ENCODE measurements at regions not wholly inside any gene's neighbourhood (a gene's known extent, or its start where the extent isn't known, plus 50 kb on each side); places are given as distances from the start of the nearest gene placed in this dataset.

DNA sequence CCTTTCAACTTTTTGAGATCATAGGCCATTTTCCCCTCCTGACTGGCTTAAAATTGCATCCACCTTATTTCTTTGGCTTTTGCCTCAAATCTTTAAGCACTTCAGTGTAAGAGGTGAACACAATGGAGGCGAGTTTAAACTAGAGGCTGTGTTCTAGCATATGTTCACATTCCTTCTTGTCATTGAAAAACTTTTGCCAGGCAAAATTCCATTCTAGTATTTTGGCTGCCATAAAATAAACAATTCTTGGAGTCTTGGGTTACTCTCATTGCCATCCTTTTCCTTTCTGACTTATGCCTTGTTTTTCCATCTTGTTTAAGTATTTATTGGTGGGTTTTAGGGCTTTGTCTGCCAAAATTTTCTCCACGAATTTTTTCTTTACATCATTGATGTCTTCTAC, 137.3 kb upstream of the ANXA10 start:
- no peak overlapping the region for H3K27ac ChIP-seq (ENCODE audit: control insufficient read depth, insufficient read depth)
- POLR2A ChIA-PET: no interaction called here
- 0% methylated on average over 2 of the region's 2 CpGs for WGBS (ENCODE audit: insufficient coverage, insufficient replicate concordance, low lambda C conversion rate, missing lambda C conversion rate)
- no peaks in the 10 kb centered on the region for H3K27me3 ChIP-seq (replicated peaks in 1 of 2; ENCODE audit: control insufficient read depth in 2 of 2, insufficient read depth in 2 of 2, low read length in 1 of 2)
- no peaks in the 10 kb centered on the region for H3K9me3 ChIP-seq (replicated peaks; ENCODE audit: control insufficient read depth, insufficient read depth, low read length)
- DNase-seq (ENCODE audit: low read depth, low spot score): no peak
- no peak for TF ChIP-seq SPI1 (IDR thresholded peaks at IDR 0.05; ENCODE audit: borderline replicate concordance, insufficient read depth, low read depth, low read length)
- TF ChIP-seq CEBPZ (IDR thresholded peaks at IDR 0.05; ENCODE audit: low read depth, low read length): no peak
- no peak for TF ChIP-seq IKZF2 (IDR thresholded peaks at IDR 0.05)
- no peak for TF ChIP-seq CREB1 (IDR thresholded peaks at IDR 0.05; ENCODE audit: low read depth)
- TF ChIP-seq SMC3 (IDR thresholded peaks at IDR 0.05; ENCODE audit: borderline replicate concordance, low read length): no peak
- TF ChIP-seq CEBPB (IDR thresholded peaks at IDR 0.05; ENCODE audit: borderline replicate concordance in 1 of 2, low read depth in 2 of 2, low read length in 2 of 2): no peak
- no peak for TF ChIP-seq PAX8 (IDR thresholded peaks at IDR 0.05)
- TF ChIP-seq, protein P1, sequence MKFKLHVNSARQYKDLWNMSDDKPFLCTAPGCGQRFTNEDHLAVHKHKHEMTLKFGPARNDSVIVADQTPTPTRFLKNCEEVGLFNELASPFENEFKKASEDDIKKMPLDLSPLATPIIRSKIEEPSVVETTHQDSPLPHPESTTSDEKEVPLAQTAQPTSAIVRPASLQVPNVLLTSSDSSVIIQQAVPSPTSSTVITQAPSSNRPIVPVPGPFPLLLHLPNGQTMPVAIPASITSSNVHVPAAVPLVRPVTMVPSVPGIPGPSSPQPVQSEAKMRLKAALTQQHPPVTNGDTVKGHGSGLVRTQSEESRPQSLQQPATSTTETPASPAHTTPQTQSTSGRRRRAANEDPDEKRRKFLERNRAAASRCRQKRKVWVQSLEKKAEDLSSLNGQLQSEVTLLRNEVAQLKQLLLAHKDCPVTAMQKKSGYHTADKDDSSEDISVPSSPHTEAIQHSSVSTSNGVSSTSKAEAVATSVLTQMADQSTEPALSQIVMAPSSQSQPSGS (IDR thresholded peaks at IDR 0.05; ENCODE audit: low read length): no peak
- no peak for TF ChIP-seq TBL1XR1 (IDR thresholded peaks at IDR 0.05; ENCODE audit: low read depth, low read length)
- no peak for TF ChIP-seq TCF7 (IDR thresholded peaks at IDR 0.05; ENCODE audit: borderline replicate concordance)
- TF ChIP-seq BHLHE40 (IDR thresholded peaks at IDR 0.05; ENCODE audit: borderline replicate concordance in 1 of 2, low read depth in 2 of 2, low read length in 1 of 2): no peak
- no peak for TF ChIP-seq RELA (IDR thresholded peaks at IDR 0.05; ENCODE audit: borderline replicate concordance, partially characterized antibody)
- no peak for TF ChIP-seq IRF4 (IDR thresholded peaks at IDR 0.05; ENCODE audit: low read depth, low read length)
- no peak for TF ChIP-seq CHD2 (IDR thresholded peaks at IDR 0.05; ENCODE audit: borderline replicate concordance, low read depth, low read length)
- TF ChIP-seq KDM1A (IDR thresholded peaks at IDR 0.05; ENCODE audit: borderline replicate concordance): no peak
- TF ChIP-seq RAD51 (IDR thresholded peaks at IDR 0.05): no peak
- no peak for TF ChIP-seq PRDM15 (CRISPR knock-in tag; IDR thresholded peaks at IDR 0.05)
- intact Hi-C loops (cut with micrococcal nuclease; ENCODE audit: unreplicated experiment): no loop called here
- no peaks in the 10 kb centered on the region for H4K20me1 ChIP-seq (ENCODE audit: control insufficient read depth, insufficient read depth)
- BruUV-seq (replicated peaks): no TSS peak
- H3K9ac ChIP-seq (ENCODE audit: control insufficient read depth, insufficient read depth, low read length): no peak overlapping the region
- RAD21 ChIA-PET (ENCODE audit: unreplicated experiment): no interaction called here
- CTCF ChIA-PET: no interaction called here
- no peaks in the 10 kb centered on the region for H3K4me1 ChIP-seq (ENCODE audit: control insufficient read depth, insufficient read depth, low read length)
- H3K79me2 ChIP-seq (ENCODE audit: control insufficient read depth, insufficient read depth, low read length): no peaks in the 10 kb centered on the region
- H3K36me3 ChIP-seq (ENCODE audit: control insufficient read depth in 2 of 2, insufficient read depth in 2 of 2, low read length in 1 of 2): no peaks in the 10 kb centered on the region
- no peak overlapping the region for H3K4me3 ChIP-seq
- no peak overlapping the region for H2AFZ ChIP-seq (ENCODE audit: control insufficient read depth, low read depth, low read length)
- FAIRE-seq: no peak
- H3K4me2 ChIP-seq (ENCODE audit: control insufficient read depth, insufficient read depth): no peak overlapping the region
- in situ Hi-C loops (cut with MboI): no loop called here
- ATAC-seq: no peak
- SMC1A ChIA-PET (ENCODE audit: uncharacterized antibody, unreplicated experiment): no interaction called here

All from GM12878 (cell line).